GOT3 (cell line): ENCODE measurements at regions not wholly inside any gene's neighbourhood (a gene's known extent, or its start where the extent isn't known, plus 50 kb on each side); places are given as distances from the start of the nearest gene placed in this dataset.
A peak's percentile ranks its signal among the peaks of the same experiment; 100 is the strongest.
"Not testable (repeated sequence)": the region's sequence is repeated elsewhere in the genome, so short reads cannot be mapped to it uniquely, and the experiment has no call there.

Source experiments
- DNase-seq: peaks from one replicate; lab custom pipeline; 2025; ENCODE audit warnings: mixed read lengths; lab: John Stamatoyannopoulos, UW

GRCh38 chr7:120014925-120015465 is 258.0 kb upstream of the KCND2 start:
- DNase-seq, result no peak

- no peak for DNase-seq
Observed at GRCh38 chr7:120021085-120021484, 251.9 kb upstream of the KCND2 start.

- no peak for DNase-seq
Observed at GRCh38 chr7:120023494-120024167, 249.3 kb upstream of the KCND2 start.

GRCh38 chr7:120028636-120029035 is 244.3 kb upstream of the KCND2 start:
- DNase-seq, result no peak

- no peak for DNase-seq
Observed at GRCh38 chr7:120030876-120031275, 242.1 kb upstream of the KCND2 start.

- no peak for DNase-seq
Observed at GRCh38 chr7:120033114-120033513, 239.9 kb upstream of the KCND2 start.

GRCh38 chr7:120039138-120039537 is 233.8 kb upstream of the KCND2 start:
- DNase-seq, result no peak

GRCh38 chr7:120041798-120042197 is 231.2 kb upstream of the KCND2 start:
- no peak for DNase-seq

- DNase-seq, result no peak
Observed at GRCh38 chr7:120043250-120043649, 229.7 kb upstream of the KCND2 start.

GRCh38 chr7:120052884-120053382 is 220.0 kb upstream of the KCND2 start:
- peak; percentile 58 for DNase-seq

GRCh38 chr7:120053390-120053961 is 219.5 kb upstream of the KCND2 start:
- DNase-seq, result no peak

- no peak for DNase-seq
Observed at GRCh38 chr7:120054376-120055100, 218.4 kb upstream of the KCND2 start.

GRCh38 chr7:120055300-120055699 is 217.7 kb upstream of the KCND2 start:
- DNase-seq, result no peak

- no peak for DNase-seq
Observed at GRCh38 chr7:120056227-120056626, 216.7 kb upstream of the KCND2 start.

- no peak for DNase-seq
Observed at GRCh38 chr7:120059641-120060040, 213.3 kb upstream of the KCND2 start.

GRCh38 chr7:120060281-120060680 is 212.7 kb upstream of the KCND2 start:
- DNase-seq, result no peak

GRCh38 chr7:120060875-120061274 is 212.1 kb upstream of the KCND2 start:
- no peak for DNase-seq

GRCh38 chr7:120064565-120064964 is 208.4 kb upstream of the KCND2 start:
- DNase-seq, result no peak

- not testable (repeated sequence) for DNase-seq
Observed at GRCh38 chr7:120066898-120067297, 206.1 kb upstream of the KCND2 start.

GRCh38 chr7:120070201-120070600 is 202.8 kb upstream of the KCND2 start:
- DNase-seq, result no peak

- no peak for DNase-seq
Observed at GRCh38 chr7:120077777-120078176, 195.2 kb upstream of the KCND2 start.

- no peak for DNase-seq
Observed at GRCh38 chr7:120079022-120079421, 194.0 kb upstream of the KCND2 start.

- DNase-seq, result no peak
Observed at GRCh38 chr7:120079704-120080103, 193.3 kb upstream of the KCND2 start.
